PFSK-1 (cell line): ENCODE measurements at regions not wholly inside any gene's neighbourhood (a gene's known extent, or its start where the extent isn't known, plus 50 kb on each side); places are given as distances from the start of the nearest gene placed in this dataset.

ENCODE experiments used
- FOXP2 ChIP-seq: optimal IDR thresholded peaks from 2 replicates; pipeline ENCODE3; 2011; ENCODE audit warnings: borderline replicate concordance, control low read depth, inconsistent platforms; ENCODE audit not compliant: insufficient read depth; ENCODE audit errors: extremely low read length, extremely low read depth
- POLR2AphosphoS5 ChIP-seq: IDR thresholded peaks from 2 replicates; pipeline ENCODE4 v1.6.1; 2012; ENCODE audit warnings: low read depth, mild to moderate bottlenecking, control low read depth, low read length, moderate library complexity
- SIN3A ChIP-seq: IDR thresholded peaks from 2 replicates; pipeline ENCODE4 v1.6.1; 2012; ENCODE audit warnings: mild to moderate bottlenecking, low read length, moderate library complexity, borderline replicate concordance; ENCODE audit not compliant: insufficient read depth
- TAF1 ChIP-seq: IDR thresholded peaks from 2 replicates; pipeline ENCODE4 v1.6.1; 2012; ENCODE audit warnings: low read length, control low read depth, borderline replicate concordance; ENCODE audit not compliant: insufficient read depth
- TF ChIP-seq, protein P1 (sequence below), 2 experiments: IDR thresholded peaks; 2 replicates each; pipeline versions ENCODE4 v1.6.1 to v1.8.0; 2011 to 2012; ENCODE audit warnings: low read depth in 2 of 2, low read length in 2 of 2, control low read depth in 1 of 2, inconsistent platforms in 1 of 2, mild to moderate bottlenecking in 1 of 2, moderate library complexity in 1 of 2; ENCODE audit not compliant: insufficient read depth in 1 of 2

DNA sequence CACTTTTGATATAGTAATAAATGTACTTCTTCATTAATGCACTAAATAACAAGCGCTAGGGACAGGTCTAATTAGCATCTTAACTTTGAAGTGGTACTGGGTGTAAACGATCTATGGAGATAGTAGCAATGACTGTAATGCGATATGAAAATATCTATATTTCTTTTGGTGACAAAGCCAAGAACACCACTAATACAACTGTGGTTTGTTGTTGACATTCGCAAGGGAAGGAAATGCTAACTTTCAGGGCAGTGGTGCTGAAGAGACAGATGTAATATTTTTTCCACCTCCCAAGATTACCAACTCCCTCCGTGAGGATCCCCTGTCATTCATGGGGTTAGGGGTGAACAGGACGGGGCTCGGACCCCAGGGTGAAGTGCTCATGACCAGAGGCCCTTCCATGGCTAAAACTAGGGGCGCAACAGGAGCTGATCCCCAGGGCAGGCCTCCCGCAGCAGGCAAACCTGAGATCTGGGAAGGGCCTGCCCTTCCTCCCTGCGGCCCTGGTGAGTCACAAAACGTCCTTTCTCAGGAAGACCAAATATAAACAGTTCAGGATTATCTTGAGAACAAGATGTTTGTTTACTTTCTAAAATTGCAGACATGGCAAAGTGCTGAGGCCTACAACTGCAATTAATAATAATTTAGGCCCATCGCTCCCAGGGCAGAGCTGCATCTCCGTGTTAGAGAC is 65.0 kb upstream of the TOX2 start:
- TF ChIP-seq TAF1, result no peak
- TF ChIP-seq FOXP2, result peak; percentile 19

DNA sequence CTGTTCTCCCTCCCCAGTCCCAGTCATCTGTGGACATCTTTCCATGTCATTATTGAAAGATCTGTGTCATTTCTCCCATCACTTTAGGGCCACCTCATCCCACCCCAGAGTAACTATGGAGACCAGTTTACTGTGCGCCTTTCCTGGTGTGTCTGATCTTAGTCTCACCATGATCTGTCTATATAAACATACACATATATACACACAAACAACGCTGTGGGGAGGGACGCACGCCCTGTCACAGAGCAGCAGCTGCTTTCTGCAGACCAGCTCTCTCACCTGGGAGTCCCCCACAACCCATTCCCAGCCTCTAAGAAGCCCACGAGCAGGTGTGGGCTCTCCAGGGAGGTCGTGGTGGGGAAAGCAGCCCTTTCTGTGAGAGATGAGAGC is 68.1 kb upstream of the TOX2 start:
- TF ChIP-seq, protein P1, sequence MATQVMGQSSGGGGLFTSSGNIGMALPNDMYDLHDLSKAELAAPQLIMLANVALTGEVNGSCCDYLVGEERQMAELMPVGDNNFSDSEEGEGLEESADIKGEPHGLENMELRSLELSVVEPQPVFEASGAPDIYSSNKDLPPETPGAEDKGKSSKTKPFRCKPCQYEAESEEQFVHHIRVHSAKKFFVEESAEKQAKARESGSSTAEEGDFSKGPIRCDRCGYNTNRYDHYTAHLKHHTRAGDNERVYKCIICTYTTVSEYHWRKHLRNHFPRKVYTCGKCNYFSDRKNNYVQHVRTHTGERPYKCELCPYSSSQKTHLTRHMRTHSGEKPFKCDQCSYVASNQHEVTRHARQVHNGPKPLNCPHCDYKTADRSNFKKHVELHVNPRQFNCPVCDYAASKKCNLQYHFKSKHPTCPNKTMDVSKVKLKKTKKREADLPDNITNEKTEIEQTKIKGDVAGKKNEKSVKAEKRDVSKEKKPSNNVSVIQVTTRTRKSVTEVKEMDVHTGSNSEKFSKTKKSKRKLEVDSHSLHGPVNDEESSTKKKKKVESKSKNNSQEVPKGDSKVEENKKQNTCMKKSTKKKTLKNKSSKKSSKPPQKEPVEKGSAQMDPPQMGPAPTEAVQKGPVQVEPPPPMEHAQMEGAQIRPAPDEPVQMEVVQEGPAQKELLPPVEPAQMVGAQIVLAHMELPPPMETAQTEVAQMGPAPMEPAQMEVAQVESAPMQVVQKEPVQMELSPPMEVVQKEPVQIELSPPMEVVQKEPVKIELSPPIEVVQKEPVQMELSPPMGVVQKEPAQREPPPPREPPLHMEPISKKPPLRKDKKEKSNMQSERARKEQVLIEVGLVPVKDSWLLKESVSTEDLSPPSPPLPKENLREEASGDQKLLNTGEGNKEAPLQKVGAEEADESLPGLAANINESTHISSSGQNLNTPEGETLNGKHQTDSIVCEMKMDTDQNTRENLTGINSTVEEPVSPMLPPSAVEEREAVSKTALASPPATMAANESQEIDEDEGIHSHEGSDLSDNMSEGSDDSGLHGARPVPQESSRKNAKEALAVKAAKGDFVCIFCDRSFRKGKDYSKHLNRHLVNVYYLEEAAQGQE (IDR thresholded peaks at IDR 0.05; ENCODE audit: insufficient read depth in 1 of 2, low read depth in 2 of 2, low read length in 2 of 2), result no peak
- TF ChIP-seq POLR2AphosphoS5, result no peak
- no peak for TF ChIP-seq TAF1
- TF ChIP-seq SIN3A, result no peak
- no peak for TF ChIP-seq FOXP2

DNA sequence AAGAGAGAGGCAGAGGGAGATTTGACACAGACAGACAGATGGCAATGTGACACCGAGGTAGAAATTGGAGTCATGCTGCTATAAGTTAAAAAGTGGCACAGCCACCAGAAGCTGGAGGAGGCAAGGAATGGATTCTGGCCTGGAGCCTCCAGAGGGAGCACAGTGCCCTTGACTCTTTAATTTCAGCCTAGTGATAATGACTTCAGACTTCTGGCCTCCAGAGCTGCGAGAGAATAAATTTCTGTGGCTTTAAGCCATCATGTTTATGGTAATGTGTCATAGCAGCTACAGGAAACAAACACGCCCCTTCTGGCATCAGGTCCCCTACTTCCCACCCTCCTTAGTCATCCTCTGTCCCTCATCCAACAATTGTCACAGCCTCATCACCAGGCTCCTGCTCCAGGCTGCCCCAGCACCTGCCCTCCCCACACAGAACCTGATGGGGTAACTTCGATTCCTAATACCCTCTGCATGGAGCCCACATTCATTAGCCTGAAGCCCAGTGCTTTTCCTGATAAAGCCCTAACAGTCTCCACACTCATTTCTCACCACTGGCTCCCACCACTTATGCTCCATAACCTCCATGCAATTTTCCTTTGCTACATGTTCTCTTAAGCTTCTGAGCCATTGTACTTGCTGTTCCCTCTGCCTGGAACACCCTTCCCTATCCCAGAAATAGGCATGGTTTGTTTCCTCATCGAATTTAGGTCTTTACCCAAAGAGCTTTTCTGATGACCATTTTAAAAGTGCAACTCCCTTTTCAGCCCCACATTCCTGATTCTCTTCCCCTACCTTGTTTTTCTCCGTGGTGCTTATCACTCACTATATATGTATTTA is 69.7 kb upstream of the TOX2 start:
- no peak for TF ChIP-seq POLR2AphosphoS5
- TF ChIP-seq SIN3A, result no peak
- no peak for TF ChIP-seq TAF1
- no peak for TF ChIP-seq FOXP2
- TF ChIP-seq, protein P1 (IDR thresholded peaks at IDR 0.05; ENCODE audit: insufficient read depth in 1 of 2, low read depth in 2 of 2, low read length in 2 of 2), result no peak

DNA sequence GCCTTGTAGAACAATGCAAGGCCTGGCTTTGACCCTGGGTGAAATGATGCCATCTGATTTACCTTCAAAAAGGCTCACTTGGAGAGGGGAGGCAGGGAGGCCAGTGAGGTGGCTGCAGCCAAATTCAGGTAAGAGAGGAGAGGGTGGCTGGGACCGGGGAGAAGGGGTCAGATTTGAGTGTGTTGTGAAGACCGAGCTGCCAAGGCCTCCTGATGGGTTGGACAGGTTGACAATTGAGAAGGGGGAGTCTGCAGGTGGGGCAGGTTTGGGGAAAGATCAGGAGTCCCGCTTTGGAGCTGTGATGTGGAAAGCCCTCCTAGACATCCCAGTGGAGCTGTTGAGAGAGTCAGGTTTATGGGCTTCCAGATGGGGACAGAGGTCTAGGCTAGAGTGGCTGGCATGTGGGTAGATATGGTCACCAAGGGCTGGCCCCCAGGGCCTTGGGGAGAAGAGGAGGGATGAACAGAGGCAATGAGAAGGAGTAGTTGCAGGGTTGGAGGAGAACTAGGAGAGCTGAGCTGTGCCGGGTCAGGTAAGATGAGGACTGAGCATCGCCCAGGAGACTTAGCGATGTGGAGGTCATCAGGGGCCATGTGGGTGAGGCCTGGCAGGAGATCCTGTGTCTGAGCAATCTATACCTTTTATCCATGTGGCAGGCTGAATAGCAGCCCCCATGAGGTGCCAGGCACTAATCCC is 70.5 kb upstream of the TOX2 start:
- TF ChIP-seq POLR2AphosphoS5 (no peak), TAF1 (no peak), FOXP2 (no peak), SIN3A (no peak)
- TF ChIP-seq, protein P1 (IDR thresholded peaks at IDR 0.05; ENCODE audit: insufficient read depth in 1 of 2, low read depth in 2 of 2, low read length in 2 of 2), result no peak

DNA sequence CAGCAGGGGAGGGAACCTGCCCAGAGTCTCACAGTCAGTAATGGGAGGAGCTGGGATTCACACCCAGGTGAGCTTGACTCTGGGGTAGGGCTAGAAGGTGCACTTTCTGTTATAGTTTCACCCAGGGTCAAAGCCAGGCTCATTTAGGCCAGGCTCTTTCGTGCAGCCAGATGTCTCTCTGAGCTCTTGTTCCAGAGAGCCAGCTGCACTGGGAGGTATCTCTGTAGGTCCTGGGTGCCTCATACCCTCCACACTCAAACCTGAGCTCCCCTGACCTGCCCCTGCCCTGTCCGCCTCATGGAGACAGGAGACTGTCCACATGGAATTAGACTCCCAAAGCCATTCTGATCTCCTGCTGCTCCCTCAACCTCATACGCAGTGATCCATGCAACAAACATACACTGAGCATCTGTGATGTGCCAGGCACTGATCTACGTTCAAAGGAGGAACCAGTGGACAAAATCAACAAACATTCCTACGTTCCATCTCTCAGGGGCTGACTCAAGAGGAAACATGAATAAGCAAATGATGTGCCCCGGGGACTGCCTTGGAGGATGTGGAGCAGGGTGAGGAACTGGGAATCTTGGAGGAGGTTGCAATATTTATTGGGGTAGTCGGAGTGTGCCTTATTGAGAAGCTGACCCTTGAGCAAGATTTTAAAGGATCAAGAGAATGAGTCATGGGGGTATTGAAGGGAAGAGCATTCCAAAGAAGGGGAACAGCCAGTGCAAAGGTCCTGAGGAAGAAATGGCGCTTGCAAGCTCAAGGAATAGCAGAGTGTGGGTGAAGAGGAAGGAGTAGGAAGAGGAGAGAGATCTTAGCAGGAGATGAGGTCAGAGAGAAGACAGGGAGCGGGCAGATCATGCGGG is 71.3 kb upstream of the TOX2 start:
- TF ChIP-seq, protein P1 (IDR thresholded peaks at IDR 0.05; ENCODE audit: insufficient read depth in 1 of 2, low read depth in 2 of 2, low read length in 2 of 2), result no peak
- TF ChIP-seq FOXP2 (no peak), TAF1 (no peak), SIN3A (no peak), POLR2AphosphoS5 (no peak)
